ENCODE measurements at regions not wholly inside any gene's neighbourhood (a gene's known extent, or its start where the extent isn't known, plus 50 kb on each side); places are given as distances from the start of the nearest gene placed in this dataset.

DNA sequence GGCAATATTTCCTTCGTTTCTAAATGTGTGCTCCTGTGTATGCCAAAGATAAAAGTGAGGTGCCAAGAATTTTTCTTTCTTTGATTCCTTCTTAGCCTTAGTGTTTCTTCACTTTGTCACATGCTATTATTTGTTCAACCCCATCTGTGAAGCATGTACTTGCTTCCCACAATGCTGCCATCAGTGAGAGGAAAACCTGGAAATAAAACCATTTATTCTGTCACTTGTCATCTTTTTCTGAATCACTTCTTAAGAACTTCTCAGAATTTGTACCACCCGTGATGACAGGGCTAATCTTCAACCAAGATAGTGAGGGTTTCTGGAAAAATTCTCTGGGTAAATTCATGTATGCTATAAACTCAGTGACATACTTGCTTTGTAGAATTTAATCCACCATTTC is 450.1 kb downstream of the COL12A1 start:
- Histone ChIP-seq H3K9me3 (ENCODE audit: control insufficient read depth in 2 of 3, insufficient read depth in 1 of 3, low read length in 3 of 3) (no peaks in the 10 kb centered on the region), H3K4me1 (ENCODE audit: control insufficient read depth in 2 of 3, insufficient read depth in 2 of 3, low read depth in 1 of 3, low read length in 3 of 3) (no peaks in the 10 kb centered on the region), H3K4me3 (ENCODE audit: low read length in 3 of 3) (no peak overlapping the region), H3K27me3 (ENCODE audit: control insufficient read depth, insufficient read depth, low read length) (no peaks in the 10 kb centered on the region), H3K36me3 (ENCODE audit: control insufficient read depth in 2 of 3, insufficient read depth in 3 of 3, low read length in 3 of 3) (no peaks in the 10 kb centered on the region), H3K27ac (ENCODE audit: low read depth in 2 of 2, low read length in 2 of 2) (no peak overlapping the region), H3K9ac (ENCODE audit: low read length in 3 of 3) (no peak overlapping the region)
- DNase-seq (no peak), FAIRE-seq (no peak)
- TF ChIP-seq, protein P1, sequence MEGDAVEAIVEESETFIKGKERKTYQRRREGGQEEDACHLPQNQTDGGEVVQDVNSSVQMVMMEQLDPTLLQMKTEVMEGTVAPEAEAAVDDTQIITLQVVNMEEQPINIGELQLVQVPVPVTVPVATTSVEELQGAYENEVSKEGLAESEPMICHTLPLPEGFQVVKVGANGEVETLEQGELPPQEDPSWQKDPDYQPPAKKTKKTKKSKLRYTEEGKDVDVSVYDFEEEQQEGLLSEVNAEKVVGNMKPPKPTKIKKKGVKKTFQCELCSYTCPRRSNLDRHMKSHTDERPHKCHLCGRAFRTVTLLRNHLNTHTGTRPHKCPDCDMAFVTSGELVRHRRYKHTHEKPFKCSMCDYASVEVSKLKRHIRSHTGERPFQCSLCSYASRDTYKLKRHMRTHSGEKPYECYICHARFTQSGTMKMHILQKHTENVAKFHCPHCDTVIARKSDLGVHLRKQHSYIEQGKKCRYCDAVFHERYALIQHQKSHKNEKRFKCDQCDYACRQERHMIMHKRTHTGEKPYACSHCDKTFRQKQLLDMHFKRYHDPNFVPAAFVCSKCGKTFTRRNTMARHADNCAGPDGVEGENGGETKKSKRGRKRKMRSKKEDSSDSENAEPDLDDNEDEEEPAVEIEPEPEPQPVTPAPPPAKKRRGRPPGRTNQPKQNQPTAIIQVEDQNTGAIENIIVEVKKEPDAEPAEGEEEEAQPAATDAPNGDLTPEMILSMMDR (IDR thresholded peaks at IDR 0.05; ENCODE audit: borderline replicate concordance, extremely low read depth, insufficient read depth) = no peak
- intact Hi-C loops (cut with DNase I) = no loop called here

DNA sequence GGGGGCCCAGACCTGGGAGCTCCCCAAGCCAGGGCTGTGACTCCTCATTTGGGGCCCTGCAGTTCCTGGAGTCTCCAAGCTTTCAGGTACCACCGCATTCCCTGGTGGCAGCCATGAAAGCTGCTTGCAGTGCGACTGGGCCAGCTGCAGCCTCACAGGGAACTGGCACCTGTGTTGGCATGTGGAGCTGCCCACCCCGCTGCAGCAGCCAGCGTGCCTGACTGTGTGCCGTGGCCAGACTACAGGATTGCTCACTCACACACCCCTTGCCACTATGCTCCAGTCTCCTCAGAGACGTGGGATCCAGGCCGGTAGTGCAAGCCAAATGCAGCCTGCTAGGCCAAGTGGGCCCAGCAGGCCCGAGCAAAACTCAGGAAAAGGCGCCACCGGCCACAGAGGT is 450.7 kb downstream of the COL12A1 start:
- H3K9me3 ChIP-seq (ENCODE audit: control insufficient read depth in 2 of 3, insufficient read depth in 1 of 3, low read length in 3 of 3) = no peaks in the 10 kb centered on the region
- TF ChIP-seq, protein P1 (IDR thresholded peaks at IDR 0.05; ENCODE audit: borderline replicate concordance, extremely low read depth, insufficient read depth) = no peak
- FAIRE-seq (no peak), DNase-seq (peak in 1 of 5 donors; percentile 66)
- no peak overlapping the region for H3K4me3 ChIP-seq (ENCODE audit: low read length in 3 of 3)
- H3K36me3 ChIP-seq (ENCODE audit: control insufficient read depth in 2 of 3, insufficient read depth in 3 of 3, low read length in 3 of 3) = no peaks in the 10 kb centered on the region
- H3K4me1 ChIP-seq (ENCODE audit: control insufficient read depth in 2 of 3, insufficient read depth in 2 of 3, low read depth in 1 of 3, low read length in 3 of 3) = no peaks in the 10 kb centered on the region
- no peak overlapping the region for H3K9ac ChIP-seq (ENCODE audit: low read length in 3 of 3)
- H3K27me3 ChIP-seq (ENCODE audit: control insufficient read depth, insufficient read depth, low read length) = no peaks in the 10 kb centered on the region
- H3K27ac ChIP-seq (ENCODE audit: low read depth in 2 of 2, low read length in 2 of 2) = no peak overlapping the region
- intact Hi-C loops (cut with DNase I) = no loop called here

GRCh38 chr6:74753883-74754600 is 451.8 kb downstream of the COL12A1 start:
- Histone ChIP-seq H3K4me3 (ENCODE audit: low read length in 3 of 3) (no peak overlapping the region), H3K4me1 (ENCODE audit: control insufficient read depth in 2 of 3, insufficient read depth in 2 of 3, low read depth in 1 of 3, low read length in 3 of 3) (no peaks in the 10 kb centered on the region), H3K9me3 (ENCODE audit: control insufficient read depth in 2 of 3, insufficient read depth in 1 of 3, low read length in 3 of 3) (no peaks in the 10 kb centered on the region), H3K27ac (ENCODE audit: low read depth in 2 of 2, low read length in 2 of 2) (no peak overlapping the region), H3K36me3 (ENCODE audit: control insufficient read depth in 2 of 3, insufficient read depth in 3 of 3, low read length in 3 of 3) (no peaks in the 10 kb centered on the region), H3K9ac (ENCODE audit: low read length in 3 of 3) (no peak overlapping the region), H3K27me3 (ENCODE audit: control insufficient read depth, insufficient read depth, low read length) (no peaks in the 10 kb centered on the region)
- TF ChIP-seq, protein P1 (IDR thresholded peaks at IDR 0.05; ENCODE audit: borderline replicate concordance, extremely low read depth, insufficient read depth) = no peak
- intact Hi-C loops (cut with DNase I) = no loop called here
- DNase-seq (no peak), FAIRE-seq (no peak)

GRCh38 chr6:74752303-74752702 is 453.6 kb downstream of the COL12A1 start:
- DNase-seq = no peak
- H3K27ac ChIP-seq (ENCODE audit: low read depth in 2 of 2, low read length in 2 of 2) = no peak overlapping the region
- no peaks in the 10 kb centered on the region for H3K36me3 ChIP-seq (ENCODE audit: control insufficient read depth in 2 of 3, insufficient read depth in 3 of 3, low read length in 3 of 3)
- H3K4me3 ChIP-seq (ENCODE audit: low read length in 3 of 3) = no peak overlapping the region
- H3K27me3 ChIP-seq (ENCODE audit: control insufficient read depth, insufficient read depth, low read length) = no peaks in the 10 kb centered on the region
- intact Hi-C loops (cut with DNase I) = no loop called here
- no peaks in the 10 kb centered on the region for H3K9me3 ChIP-seq (ENCODE audit: control insufficient read depth in 2 of 3, insufficient read depth in 1 of 3, low read length in 3 of 3)
- H3K4me1 ChIP-seq (ENCODE audit: control insufficient read depth in 2 of 3, insufficient read depth in 2 of 3, low read depth in 1 of 3, low read length in 3 of 3) = no peaks in the 10 kb centered on the region
- no peak overlapping the region for H3K9ac ChIP-seq (ENCODE audit: low read length in 3 of 3)
- no peak for FAIRE-seq
- TF ChIP-seq, protein P1 (IDR thresholded peaks at IDR 0.05; ENCODE audit: borderline replicate concordance, extremely low read depth, insufficient read depth) = peak; percentile 17
